Mammary epithelial cell (primary cell): ENCODE measurements at regions not wholly inside any gene's neighbourhood (a gene's known extent, or its start where the extent isn't known, plus 50 kb on each side); places are given as distances from the start of the nearest gene placed in this dataset.

ENCODE experiments used
- EZH2 ChIP-seq: IDR thresholded peaks from 2 replicates; pipeline ENCODE4 v1.6.1; 2012; ENCODE audit warnings: low read length, inconsistent platforms, borderline replicate concordance
- TF ChIP-seq, protein P1 (sequence below), 2 donors: IDR thresholded peaks in 1 of 2; conservative IDR thresholded peaks in 1 of 2; 2 replicates each; pipeline ENCODE4 v1.5.1; 2011 to 2012; ENCODE audit warnings: inconsistent platforms in 2 of 2, low read length in 2 of 2, mild to moderate bottlenecking in 2 of 2, control low read depth in 1 of 2, low read depth in 1 of 2; ENCODE audit not compliant: insufficient read depth in 1 of 2; ENCODE audit errors: extremely low read depth in 1 of 2

- no peak for TF ChIP-seq EZH2
- TF ChIP-seq, protein P1, sequence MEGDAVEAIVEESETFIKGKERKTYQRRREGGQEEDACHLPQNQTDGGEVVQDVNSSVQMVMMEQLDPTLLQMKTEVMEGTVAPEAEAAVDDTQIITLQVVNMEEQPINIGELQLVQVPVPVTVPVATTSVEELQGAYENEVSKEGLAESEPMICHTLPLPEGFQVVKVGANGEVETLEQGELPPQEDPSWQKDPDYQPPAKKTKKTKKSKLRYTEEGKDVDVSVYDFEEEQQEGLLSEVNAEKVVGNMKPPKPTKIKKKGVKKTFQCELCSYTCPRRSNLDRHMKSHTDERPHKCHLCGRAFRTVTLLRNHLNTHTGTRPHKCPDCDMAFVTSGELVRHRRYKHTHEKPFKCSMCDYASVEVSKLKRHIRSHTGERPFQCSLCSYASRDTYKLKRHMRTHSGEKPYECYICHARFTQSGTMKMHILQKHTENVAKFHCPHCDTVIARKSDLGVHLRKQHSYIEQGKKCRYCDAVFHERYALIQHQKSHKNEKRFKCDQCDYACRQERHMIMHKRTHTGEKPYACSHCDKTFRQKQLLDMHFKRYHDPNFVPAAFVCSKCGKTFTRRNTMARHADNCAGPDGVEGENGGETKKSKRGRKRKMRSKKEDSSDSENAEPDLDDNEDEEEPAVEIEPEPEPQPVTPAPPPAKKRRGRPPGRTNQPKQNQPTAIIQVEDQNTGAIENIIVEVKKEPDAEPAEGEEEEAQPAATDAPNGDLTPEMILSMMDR (conservative IDR thresholded peaks at IDR 0.05 in 1 of 2, IDR thresholded peaks at IDR 0.05 in 1 of 2; ENCODE audit: extremely low read depth in 1 of 2, insufficient read depth in 1 of 2, low read depth in 1 of 2, low read length in 2 of 2): no peak
Measured at GRCh38 chr7:106774213-106774767, 90.8 kb upstream of the PIK3CG start.
